Brain pericyte (primary cell): ENCODE measurements at regions not wholly inside any gene's neighbourhood (a gene's known extent, or its start where the extent isn't known, plus 50 kb on each side); places are given as distances from the start of the nearest gene placed in this dataset.

Experiments
- DNase-seq: peaks from one replicate; pipeline ENCODE4 v3.0.0-alpha.2; 2012; ENCODE audit warnings: low read depth, low spot score

DNA sequence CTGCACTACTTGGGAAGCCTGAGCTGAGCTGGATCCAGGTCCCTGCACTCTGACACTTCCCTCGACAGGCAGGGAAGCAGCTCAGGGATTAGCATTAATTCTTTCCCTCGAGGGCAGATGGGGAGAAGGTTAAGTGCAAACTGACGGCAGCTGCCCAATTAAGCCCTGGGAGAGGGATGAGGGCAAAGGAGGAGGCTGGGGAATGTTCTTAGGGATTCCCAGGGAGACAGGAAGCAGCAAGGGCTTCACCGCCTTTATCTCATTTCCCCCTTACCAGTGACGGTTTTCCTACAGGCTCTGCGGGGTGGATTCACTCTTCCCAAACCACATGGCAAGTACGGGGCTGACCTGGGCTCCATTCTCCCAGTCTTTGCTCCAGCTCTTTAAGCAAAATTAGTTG, 519.0 kb upstream of the PROK2 start:
- no peak for DNase-seq

DNA sequence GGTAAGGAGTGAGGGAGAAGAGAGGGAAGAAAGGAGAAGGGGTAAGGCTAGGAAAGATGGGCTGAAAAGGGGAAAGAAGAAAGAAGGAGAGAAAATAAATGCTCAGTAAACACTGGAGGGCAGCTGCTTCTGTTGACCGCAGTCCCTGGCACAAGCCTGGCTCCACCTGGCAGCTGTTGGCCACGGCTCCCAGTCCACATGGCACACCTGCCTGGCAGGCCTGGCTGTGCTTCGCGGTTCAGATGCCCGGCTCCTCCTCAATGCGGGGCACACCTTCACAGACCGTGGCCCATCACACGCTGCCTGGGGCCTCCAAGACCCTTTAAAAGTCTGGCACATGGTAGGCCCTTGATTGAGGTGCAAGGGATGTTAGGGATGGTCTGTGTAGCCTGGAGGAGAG, 516.8 kb upstream of the PROK2 start:
- DNase-seq: no peak

GRCh38 chr3:72300621-72301020, 515.7 kb upstream of the PROK2 start:
- no peak for DNase-seq

DNA sequence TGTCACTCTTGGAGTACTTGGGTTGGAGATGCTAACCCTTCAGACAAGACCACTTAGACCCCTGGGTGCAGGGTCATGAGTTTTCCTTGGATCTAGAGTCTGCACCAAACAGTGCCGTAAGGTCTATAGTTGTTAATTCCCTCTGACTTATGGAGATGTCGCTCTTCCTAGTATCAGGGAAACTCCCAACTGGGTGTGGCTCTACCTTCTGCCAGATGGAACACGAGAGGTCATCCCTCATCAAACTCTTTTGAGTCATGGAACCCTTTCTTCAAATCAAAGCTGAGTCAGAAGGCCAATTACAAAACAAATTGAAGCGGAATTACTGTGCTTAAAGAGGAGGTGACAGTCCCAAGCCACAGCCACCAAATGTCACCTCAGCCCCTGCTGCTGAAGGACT, 514.9 kb upstream of the PROK2 start:
- DNase-seq: no peak

- no peak for DNase-seq
Measured at GRCh38 chr3:72299321-72299802, 514.4 kb upstream of the PROK2 start.

DNA sequence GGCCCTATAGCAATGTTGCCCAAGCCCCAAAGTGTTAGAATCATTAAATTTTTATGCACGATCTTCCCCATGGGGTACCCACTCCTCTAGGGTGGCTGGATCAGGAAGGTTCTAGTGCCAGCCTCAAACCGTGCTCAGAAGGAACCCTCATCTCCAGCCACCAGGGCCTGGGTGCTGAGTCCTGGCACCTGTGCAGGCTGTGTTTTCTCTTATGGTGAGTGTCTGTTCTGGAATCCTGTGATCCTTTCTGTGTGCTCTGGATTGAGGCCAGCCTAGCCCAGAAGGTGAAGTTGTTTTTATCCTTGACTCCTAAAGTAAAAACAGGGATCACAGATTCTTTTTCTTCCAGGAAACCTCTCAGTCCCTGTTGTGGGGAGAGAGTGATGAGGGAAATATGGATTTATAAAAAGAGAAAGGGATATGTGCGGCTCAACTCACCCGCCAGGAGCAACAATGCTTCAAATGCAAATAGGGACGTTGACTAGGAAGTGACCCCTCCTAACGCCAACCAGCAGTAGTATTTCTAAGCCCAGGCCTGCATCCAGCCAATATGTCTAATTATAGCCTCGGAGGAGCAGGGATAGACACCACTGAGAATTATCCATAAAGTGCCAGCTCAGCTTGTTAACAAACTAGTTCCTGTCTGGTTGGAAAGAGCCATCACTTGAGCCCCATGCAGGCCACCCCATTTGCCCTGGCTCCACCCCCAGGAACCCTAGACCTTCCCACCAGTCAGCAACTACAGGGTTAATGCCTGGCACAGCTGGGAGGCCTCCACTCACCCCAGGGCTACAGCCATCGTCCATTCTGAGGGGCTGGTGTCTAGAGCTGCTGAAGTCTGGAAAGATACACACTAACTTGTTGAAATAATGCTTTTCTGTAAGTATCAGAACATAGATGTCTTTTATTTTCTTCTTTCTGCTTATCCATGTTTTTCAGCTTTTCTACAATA, 513.5 kb upstream of the PROK2 start:
- no peak for DNase-seq

DNA sequence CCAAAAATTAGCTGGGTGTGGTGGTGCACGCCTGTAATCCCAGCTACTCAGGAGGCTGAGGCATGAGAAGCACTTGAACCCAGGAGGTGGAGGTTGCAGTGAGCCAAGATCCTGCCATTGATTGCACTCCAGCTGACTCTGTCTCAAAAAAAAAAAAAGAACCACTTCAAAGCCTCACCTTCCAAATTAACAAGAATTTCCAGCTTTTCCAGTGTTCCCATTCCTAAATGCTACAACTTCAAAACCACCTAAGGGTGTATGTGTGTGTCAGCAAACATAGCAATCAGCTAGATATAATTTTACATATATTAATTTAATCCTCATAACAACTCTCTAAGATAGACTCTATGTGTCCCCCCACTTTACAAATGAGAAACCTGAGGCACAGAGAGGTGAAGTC, 512.5 kb upstream of the PROK2 start:
- no peak for DNase-seq

- no peak for DNase-seq
Measured at GRCh38 chr3:72296477-72297111, 511.6 kb upstream of the PROK2 start.

DNA sequence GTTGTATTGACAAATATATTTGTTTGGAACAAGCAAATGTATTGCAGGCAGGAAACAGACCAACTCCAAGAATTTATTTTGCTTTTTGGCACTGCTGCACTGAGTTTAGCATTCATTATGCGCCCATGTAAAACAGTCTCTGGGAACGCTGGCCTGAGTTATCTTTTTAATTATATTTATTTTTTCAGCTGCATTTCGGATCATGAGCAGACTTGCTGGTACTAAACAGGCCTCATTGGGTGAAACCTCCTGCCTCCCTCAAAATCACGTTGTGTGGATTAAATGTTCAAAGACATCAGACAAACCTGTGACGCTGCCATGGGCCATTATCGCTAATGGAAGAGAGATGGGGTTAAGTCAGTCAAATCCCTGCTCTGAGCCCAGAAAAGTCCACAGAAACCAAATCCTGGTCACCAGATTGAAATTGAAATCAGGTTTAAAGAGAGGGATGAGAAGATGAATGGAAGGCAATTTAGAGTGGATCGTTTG, 511.1 kb upstream of the PROK2 start:
- DNase-seq: no peak

GRCh38 chr3:72295276-72295961, 510.5 kb upstream of the PROK2 start:
- DNase-seq: no peak

- DNase-seq: no peak
Measured at GRCh38 chr3:72290859-72291638, 506.1 kb upstream of the PROK2 start.

DNA sequence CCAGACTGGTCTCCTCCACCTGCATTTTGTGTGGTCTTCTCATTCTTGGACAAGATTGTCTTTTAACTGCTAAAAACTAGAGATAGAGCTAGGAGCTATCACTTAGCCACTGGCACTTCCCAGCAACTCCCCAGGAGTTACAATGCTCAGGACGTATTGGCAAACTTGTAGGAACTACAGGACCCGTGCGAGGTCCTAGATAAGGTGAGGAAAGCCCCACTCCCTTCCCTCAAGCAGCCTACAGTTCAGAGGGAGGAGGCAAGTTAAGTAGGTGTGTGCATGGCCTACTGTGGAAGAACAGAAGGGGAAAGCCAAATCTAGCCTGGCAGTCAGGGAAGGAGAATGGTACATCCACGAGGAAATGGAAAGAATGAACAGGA, 504.7 kb upstream of the PROK2 start:
- no peak for DNase-seq

DNA sequence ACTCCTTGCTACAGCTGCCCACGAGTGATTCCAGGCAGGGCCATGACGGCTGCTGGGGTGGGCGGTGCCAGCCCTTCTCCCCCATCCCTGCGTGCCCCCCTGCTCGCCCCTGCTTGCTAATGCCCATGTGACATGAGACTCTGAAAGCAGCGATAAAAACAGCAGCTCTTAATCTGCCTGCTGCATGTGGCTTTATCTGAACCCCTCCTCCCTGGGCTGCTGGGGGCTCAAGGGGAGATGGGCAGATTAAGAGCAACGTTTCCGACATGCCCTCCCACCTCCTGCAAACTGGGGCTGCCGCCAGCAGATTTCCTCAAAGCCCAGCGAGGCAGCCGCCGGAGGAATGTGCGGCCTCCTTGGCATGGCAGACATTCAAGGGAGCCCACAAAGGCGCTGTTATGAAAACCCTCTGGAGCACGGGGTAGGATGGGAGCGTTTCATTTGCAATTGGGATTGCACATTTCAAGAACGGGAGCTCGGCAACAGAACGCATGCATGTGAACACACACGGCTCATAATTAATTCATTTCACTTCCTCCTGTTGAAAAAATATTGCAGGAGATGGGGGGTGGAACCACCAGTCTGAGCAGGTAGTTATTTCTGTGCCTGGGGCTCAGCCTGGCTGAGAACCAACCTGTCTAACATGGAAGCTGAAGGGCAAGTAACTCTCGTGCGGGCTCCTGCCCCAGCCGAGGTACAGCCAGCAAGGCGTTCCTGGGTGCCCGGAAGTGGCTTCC, 504.2 kb upstream of the PROK2 start:
- no peak for DNase-seq

- no peak for DNase-seq
Measured at GRCh38 chr3:72287956-72288355, 503.0 kb upstream of the PROK2 start.

GRCh38 chr3:72285502-72285901, 500.6 kb upstream of the PROK2 start:
- DNase-seq: no peak

- no peak for DNase-seq
Measured at GRCh38 chr3:72284471-72284870, 499.5 kb upstream of the PROK2 start.

DNA sequence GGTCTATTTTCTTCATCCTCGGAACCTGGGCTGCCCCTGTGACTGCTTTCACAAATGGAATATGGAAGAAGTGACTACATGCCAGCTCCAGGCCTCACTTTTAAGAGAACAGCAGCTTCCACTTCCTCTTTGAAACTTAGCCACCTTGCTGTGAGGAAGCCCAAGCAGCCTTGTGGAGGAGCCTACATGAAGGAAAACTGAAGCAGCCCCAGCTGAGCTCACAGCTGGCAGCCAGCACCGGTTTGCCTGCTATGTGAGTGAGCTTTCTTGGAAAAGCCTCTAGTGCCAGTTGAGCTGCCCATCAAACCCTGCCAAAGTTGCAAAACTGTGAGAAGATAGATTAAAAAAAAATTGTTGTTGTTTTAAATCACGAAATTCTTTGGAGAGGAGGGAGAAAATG, 498.0 kb upstream of the PROK2 start:
- no peak for DNase-seq

GRCh38 chr3:72281551-72281950, 496.6 kb upstream of the PROK2 start:
- DNase-seq: no peak

DNA sequence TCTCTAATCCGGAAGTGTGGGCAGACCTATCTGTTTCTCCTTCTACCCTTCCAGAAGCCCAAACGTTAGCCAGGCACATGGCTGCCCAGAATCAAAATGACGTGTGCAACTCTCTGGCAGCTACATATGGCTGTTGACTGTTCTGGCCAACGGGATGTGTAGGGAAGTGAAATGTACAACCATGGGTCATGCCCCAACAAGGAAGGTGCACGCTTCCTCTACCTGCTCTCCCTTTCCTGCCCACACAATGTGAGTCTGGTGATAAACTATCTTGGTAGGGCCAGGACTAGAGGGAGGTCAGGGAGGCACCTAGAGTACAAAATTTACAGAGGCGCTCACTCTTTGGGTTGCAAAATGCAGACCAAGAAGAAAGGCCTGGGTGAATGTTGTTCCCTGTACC, 495.9 kb upstream of the PROK2 start:
- no peak for DNase-seq

DNA sequence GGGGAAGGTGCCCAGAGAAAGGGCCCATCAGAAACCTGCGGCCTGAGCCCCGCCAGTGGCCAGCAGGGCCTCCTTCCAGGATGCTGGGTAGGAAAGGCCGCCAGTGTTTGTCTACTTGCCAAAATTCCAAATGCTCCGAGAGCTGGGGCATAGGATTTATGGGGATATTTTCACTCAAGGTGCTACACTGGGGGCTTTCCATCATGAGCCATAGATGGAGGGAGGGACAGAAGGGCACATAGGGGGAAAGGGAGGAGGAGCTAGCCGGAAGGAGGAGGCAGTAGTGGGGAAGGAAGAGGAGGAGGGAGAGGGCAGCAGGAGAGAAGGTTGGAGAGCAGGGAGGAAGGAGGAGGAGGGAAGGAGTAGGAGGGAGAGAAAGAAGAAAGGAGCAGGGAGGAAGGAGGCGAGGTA, 494.7 kb upstream of the PROK2 start:
- no peak for DNase-seq
